NB4 (cell line): ENCODE measurements at regions not wholly inside any gene's neighbourhood (a gene's known extent, or its start where the extent isn't known, plus 50 kb on each side); places are given as distances from the start of the nearest gene placed in this dataset.

Source experiments
- CTCF ChIP-seq: IDR thresholded peaks from one replicate; pipeline ENCODE4 v1.5.1; 2012; ENCODE audit warnings: low read depth, low read length
- MAX ChIP-seq: IDR thresholded peaks from 2 replicates; pipeline ENCODE4 v1.6.1; 2011; ENCODE audit warnings: low read depth, low read length
- POLR2A ChIP-seq: IDR thresholded peaks from 2 replicates; pipeline ENCODE4 v1.6.1; 2011; ENCODE audit warnings: mild to moderate bottlenecking; ENCODE audit not compliant: insufficient read length; ENCODE audit errors: extremely low read depth

- TF ChIP-seq MAX (no peak), CTCF (no peak), POLR2A (no peak)
These were observed 361.6 kb upstream of the PCDH20 start for GRCh38 chr13:61777271-61777670.
